ENCODE measurements at regions not wholly inside any gene's neighbourhood (a gene's known extent, or its start where the extent isn't known, plus 50 kb on each side); places are given as distances from the start of the nearest gene placed in this dataset.
"Not testable (repeated sequence)": the region's sequence is repeated elsewhere in the genome, so short reads cannot be mapped to it uniquely, and the experiment has no call there.

DNA sequence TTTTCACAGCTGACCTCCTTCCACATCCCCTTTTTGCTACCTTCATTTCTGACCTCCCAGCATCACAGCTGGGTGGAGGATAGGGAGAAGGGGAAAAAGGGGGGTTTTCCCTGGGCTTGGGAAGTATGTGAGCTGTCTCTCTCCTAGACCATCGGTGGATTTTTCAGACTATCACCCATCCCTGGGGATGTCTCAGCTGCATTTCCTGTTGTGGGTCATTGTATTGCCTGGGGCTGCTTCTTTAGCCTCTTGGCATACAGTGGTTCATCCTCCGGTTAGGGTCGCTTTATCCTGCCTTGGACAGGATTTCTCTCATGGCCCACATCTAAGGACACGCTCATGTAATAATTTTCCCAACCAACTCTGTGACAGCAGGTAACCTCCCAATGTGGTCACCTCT is 142.5 kb upstream of the ARG1 start:
- DNase-seq: no peak

DNA sequence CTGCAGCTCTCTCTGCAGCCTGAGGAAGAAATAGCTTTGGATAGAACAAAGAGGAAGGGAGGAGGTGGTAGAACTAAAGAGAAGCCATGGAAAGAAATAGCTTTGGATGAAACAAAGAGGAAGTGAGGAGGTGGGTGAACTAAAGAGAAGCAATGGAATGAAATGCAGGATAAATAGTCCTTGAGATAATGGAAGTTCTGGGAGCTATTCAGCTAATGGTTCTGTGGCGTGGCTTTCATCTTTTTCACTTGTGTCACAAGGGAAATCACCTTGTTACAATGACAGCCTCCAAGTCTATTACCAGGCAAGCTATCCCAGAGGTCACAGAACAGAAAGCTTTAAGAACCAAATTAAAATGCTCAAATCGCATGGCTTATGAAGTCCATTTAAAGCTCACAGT is 141.3 kb upstream of the ARG1 start:
- no peak for DNase-seq

- DNase-seq: no peak
Observed at GRCh38 chr6:131433927-131434326, 139.1 kb upstream of the ARG1 start.

- no peak for DNase-seq
Observed at GRCh38 chr6:131436358-131436757, 136.7 kb upstream of the ARG1 start.

GRCh38 chr6:131443014-131443413 is 130.0 kb upstream of the ARG1 start:
- no peak for DNase-seq

DNA sequence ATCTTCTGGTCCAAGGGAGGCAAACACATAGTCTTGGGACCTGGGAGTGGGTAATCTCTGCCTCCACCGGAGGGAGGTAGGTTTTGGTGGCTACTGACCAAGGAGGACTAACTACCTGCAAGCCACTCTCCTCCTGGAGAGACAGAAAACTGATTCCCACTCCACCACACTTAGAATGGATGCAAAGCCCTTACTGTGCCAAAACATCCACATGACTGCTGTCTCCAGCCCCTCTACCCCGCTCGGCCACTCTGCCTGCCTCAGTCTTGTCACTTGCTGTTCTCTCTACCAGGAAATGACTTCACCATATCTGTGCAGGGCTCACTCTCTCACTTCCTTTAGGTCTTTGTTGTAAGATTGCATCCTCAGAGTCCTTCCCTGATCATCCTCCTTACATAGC is 129.5 kb upstream of the ARG1 start:
- no peak for DNase-seq

- DNase-seq: not testable (repeated sequence)
Observed at GRCh38 chr6:131445356-131445755, 127.7 kb upstream of the ARG1 start.

- no peak for DNase-seq
Observed at GRCh38 chr6:131450861-131451260, 122.2 kb upstream of the ARG1 start.

GRCh38 chr6:131451321-131452144 is 121.5 kb upstream of the ARG1 start:
- DNase-seq: no peak

GRCh38 chr6:131453803-131454202 is 119.2 kb upstream of the ARG1 start:
- no peak for DNase-seq

DNA sequence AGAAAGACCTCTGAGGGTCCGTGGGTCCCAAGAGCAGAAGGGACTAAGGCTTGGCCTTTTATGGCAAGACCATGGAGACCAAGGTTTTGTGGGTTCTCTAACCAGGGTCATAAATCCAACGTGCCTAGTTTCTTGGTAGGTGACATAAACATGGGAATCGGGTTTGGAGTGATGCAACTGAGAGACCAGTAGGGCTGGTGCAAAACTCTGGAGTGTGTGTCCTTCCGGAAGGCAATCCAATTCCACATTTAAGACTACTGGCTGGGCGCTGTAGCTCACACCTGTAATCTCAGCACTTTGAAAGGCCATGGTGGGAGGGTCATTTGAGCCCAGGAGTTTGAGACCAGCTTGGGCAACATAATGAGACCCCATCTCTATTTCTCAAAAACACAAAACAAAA is 116.5 kb upstream of the ARG1 start:
- no peak for DNase-seq

- no peak for DNase-seq
Observed at GRCh38 chr6:131459005-131459404, 114.0 kb upstream of the ARG1 start.

DNA sequence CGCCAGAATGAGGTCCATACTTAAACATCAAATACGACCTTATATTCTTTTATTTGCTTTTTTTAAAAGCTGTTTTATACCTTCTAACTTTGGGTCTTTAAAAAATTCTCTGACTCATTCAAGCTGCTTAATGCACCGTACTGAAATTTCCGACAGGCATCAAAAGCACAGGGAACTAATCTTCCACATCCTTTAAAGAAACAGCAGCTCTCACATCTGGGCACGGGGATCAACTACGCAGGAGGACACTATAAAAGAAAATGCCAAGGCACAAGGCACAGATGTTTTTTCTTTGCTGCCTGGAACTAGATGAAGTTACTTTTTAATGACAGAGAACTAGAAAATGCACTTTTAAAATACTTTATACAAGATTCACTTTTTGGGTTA is 112.4 kb upstream of the ARG1 start:
- no peak for DNase-seq

GRCh38 chr6:131469130-131469529 is 103.9 kb upstream of the ARG1 start:
- no peak for DNase-seq

DNA sequence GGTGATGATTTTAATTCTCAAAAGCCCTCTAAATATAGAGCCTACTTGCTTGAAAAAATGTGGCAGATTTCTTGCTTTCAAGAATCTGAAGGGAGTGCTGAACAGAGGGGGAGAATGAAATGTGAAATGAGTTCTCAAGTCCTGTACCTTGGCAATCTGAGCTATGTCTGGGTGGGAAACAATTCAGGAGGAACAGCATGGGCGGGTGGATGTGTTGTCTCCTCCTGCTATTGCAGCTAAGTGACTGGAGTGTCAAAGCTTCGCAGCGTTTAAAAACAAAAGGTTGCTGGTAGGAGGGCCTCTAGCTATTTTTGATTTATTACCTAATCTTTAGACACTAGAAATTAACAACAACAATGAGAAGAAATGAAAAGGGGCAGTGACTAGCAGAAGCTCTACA is 102.5 kb upstream of the ARG1 start:
- no peak for DNase-seq

GRCh38 chr6:131471331-131471730 is 101.7 kb upstream of the ARG1 start:
- DNase-seq: no peak

DNA sequence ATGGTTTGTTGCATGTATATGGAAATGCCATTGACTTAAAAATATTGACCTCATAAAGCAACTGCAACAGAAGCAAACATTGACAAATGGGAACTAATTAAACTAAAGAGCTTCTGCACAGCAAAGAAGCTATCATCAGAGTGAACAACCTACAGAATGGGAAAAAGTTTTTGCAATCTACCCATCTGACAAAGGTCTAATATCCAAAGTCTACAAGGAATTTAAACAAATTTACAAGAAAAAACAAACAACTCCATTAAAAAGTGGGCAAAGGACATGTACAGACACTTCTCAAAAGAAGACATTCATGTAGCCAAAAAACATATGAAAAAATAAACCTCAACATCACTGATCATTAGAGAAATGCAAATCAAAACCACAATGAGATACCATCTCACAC is 99.7 kb upstream of the ARG1 start:
- DNase-seq: not testable (repeated sequence)

- no peak for DNase-seq
Observed at GRCh38 chr6:131476362-131476761, 96.7 kb upstream of the ARG1 start.

- DNase-seq: not testable (repeated sequence)
Observed at GRCh38 chr6:131478740-131479211, 94.2 kb upstream of the ARG1 start.

DNA sequence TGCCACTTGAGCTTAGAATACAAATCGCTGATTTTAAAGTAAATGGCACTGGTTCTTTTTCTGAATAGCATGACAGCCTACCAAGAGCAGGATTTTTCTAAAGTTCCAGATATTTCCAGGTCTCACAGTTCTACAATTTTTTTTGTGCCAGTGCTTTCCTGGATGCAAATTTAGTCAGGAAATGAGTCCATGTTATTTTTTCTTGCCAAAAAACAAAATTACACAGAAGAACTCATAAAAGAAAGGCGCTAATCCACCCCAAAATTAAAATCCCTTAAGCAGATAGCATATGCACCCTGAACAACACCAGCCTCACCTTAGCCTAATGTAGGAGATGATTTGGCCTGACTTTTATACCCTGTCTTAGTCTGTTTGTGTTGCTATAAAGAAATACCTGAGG is 86.4 kb upstream of the ARG1 start:
- DNase-seq: no peak

GRCh38 chr6:131488780-131489179 is 84.2 kb upstream of the ARG1 start:
- DNase-seq: no peak

DNA sequence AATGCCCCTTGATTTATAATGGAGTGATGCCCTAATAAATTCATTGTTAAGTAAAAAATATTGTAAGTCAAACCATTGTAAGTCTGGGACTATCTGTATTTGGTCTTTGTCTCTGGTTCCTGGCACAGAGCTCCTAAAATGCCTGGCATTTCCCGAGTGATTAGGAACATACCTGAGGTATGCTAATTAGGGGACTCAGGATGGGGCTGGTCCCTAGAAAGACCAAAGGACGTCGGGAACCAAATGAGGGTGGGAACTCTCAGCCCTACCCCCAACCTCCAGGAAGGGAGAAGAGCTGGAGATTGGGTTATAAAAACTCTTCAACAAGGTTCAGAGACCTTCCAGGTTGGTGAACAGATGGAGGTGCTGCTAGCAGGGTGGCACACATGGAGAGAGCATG is 82.6 kb upstream of the ARG1 start:
- no peak for DNase-seq

DNA sequence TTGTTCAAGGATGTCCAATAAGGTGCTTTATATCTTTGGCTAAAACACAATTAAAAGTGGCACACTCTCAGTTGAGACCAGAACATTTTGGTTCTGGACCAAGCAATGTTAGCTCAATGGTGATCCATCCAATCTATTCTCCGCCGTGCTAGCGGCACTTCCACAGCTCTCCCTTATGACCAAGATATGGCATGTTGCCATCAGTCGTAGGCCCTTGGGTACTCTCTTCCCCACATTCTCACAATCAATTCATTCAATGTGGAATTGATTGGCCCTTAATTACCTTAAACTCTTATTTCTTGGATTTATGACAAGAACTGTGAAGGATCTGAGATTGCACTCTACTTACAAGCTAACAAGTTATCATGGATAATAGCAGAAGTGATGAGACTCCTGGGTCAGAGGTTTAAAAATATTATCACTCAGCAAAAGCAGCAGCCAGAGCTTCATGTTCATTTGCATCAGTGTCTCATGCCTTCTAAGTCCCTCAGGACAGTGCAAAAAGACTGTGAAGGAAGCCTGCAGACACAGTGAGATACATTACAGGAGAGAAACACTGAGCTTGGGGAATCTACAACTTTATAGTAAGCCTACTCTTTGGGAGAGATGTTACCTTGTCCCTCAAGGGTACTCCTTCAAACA is 80.0 kb upstream of the ARG1 start:
- DNase-seq: no peak

DNA sequence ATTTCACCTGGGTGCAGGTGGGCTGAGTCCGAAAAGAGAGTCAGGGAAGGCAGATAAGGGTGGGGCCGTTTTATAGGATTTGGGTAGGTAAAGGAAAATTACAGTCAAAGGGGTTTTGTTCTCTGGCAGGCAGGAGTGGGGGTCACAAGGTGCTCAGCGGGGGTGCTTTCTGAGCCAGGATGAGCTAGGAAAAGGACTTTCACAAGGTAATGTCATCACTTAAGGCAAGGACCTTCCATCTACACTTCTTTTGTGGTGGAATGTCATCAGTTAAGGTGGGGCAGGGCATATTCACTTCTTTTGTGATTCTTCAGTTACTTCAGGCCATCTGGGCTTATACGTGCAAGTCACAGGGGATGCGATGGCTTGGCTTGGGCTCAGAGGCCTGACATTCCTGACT is 68.6 kb upstream of the ARG1 start:
- not testable (repeated sequence) for DNase-seq

Data from fibroblast of skin of scalp (primary cell).